Immature natural killer cell (primary cell): ENCODE measurements at regions not wholly inside any gene's neighbourhood (a gene's known extent, or its start where the extent isn't known, plus 50 kb on each side); places are given as distances from the start of the nearest gene placed in this dataset.

Experiments used
- DNase-seq, 3 donors: peaks; one replicate each; pipeline ENCODE4 v3.0.0; 2022; ENCODE audit warnings: mixed read lengths in 1 of 3
- H3K27ac Mint-ChIP-seq, 6 donors: one replicate each; pipeline ENCODE4 v1.8.0; 2020; ENCODE audit warnings: mixed read lengths in 6 of 6, mild to moderate bottlenecking in 5 of 6, inconsistent platforms in 4 of 6, moderate library complexity in 3 of 6
- H3K27me3 Mint-ChIP-seq, 3 donors: one replicate each; pipeline ENCODE4 v1.8.0; 2020 to 2021; ENCODE audit warnings: low read depth in 3 of 3, mild to moderate bottlenecking in 3 of 3, mixed read lengths in 3 of 3, moderate library complexity in 3 of 3, inconsistent platforms in 1 of 3
- H3K36me3 Mint-ChIP-seq, 3 donors: one replicate each; pipeline ENCODE4 v1.8.0; 2020; ENCODE audit warnings: mixed read lengths in 3 of 3, inconsistent platforms in 2 of 3, mild to moderate bottlenecking in 2 of 3
- H3K4me1 Mint-ChIP-seq, 2 donors: one replicate each; pipeline ENCODE4 v1.8.0; 2020; ENCODE audit warnings: inconsistent platforms in 2 of 2, mild to moderate bottlenecking in 2 of 2, mixed read lengths in 2 of 2, moderate library complexity in 1 of 2
- H3K4me3 Mint-ChIP-seq, 5 donors: one replicate each; pipeline ENCODE4 v1.8.0; 2020; ENCODE audit warnings: mild to moderate bottlenecking in 5 of 5, mixed read lengths in 5 of 5, inconsistent platforms in 3 of 5, moderate library complexity in 3 of 5
- H3K9me3 Mint-ChIP-seq, 6 donors: one replicate each; pipeline ENCODE4 v1.8.0; 2020; ENCODE audit warnings: mild to moderate bottlenecking in 6 of 6, mixed read lengths in 6 of 6, inconsistent platforms in 4 of 6, moderate library complexity in 3 of 6

DNA sequence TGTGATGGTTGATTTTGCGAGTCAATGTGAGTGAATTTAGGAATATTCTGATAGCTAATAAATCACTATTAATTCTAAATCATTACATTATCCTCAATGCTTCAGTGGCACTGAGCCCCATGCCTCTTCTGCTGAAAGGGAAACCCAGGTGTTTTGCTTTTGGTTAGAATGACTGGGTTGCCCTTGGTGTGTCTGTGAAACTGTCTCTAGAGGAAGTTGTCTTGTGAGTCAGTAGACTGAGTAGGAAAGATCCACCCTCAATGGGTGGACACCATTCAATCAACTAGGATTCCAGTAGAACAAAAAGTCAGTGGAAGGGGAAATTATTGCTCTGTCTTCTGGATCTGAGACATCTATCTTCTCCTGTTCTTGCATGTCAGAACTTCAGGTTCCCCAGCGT lies 472.4 kb downstream of the ANKRD7 start:
- no peaks in the 10 kb centered on the region for H3K4me1 Mint-ChIP-seq
- no peak overlapping the region for H3K4me3 Mint-ChIP-seq
- H3K27ac Mint-ChIP-seq: no peak overlapping the region
- H3K27me3 Mint-ChIP-seq: no peaks in the 10 kb centered on the region
- DNase-seq: no peak
- peaks cover 0 to 26% (median 21%) of the 10 kb centered on the region in 6 donors for H3K9me3 Mint-ChIP-seq
- H3K36me3 Mint-ChIP-seq: no peaks in the 10 kb centered on the region

DNA sequence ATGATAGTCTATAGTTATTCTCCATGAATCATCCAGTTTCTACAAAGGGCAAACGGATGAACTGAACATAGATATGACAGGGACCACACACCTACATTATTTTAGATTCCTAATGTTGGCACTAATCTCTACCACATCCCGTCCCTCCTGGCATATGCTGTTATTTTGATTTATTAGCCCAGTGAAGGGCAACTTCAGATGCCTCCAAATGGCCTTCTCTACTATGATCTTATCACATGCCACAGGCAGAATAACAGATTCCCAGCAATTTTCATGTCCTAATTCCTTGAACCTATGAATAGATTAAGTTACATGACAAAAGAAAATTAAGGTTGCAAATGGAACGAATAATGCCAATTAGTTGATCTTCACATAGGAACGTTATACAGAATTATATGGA lies 474.7 kb downstream of the ANKRD7 start:
- H3K27me3 Mint-ChIP-seq: no peaks in the 10 kb centered on the region
- DNase-seq: no peak

DNA sequence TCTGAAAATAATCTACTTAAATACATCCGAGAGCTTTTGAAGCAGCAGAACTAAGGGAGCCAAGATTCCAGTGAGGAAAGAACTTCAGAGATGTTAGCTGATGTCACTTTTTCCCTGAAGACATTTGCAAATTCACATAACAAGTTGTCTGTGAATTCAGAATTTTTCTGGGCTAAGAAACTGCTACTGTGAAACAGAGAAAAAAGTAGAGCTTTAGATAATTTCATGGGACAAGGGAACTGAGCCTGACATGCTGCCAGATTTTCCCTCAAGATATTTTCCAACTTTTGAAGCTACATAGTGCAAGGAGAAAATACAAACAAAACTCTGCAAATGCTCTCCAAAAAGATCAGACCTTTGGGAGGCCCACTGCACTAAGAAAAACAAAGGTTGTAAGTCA lies 484.2 kb downstream of the ANKRD7 start:
- no peak for DNase-seq
- no peak overlapping the region for H3K27ac Mint-ChIP-seq
- H3K9me3 Mint-ChIP-seq: peaks cover 0 to 14% (median 7%) of the 10 kb centered on the region in 6 donors
- no peaks in the 10 kb centered on the region for H3K27me3 Mint-ChIP-seq
- no peak overlapping the region for H3K4me3 Mint-ChIP-seq
- no peaks in the 10 kb centered on the region for H3K36me3 Mint-ChIP-seq
- no peaks in the 10 kb centered on the region for H3K4me1 Mint-ChIP-seq

More for the DNA sequence above, 474.7 kb downstream of the ANKRD7 start:
- H3K27ac Mint-ChIP-seq: no peak overlapping the region
- peaks cover 0 to 26% (median 17%) of the 10 kb centered on the region in 6 donors for H3K9me3 Mint-ChIP-seq
- no peaks in the 10 kb centered on the region for H3K36me3 Mint-ChIP-seq
- H3K4me1 Mint-ChIP-seq: no peaks in the 10 kb centered on the region
- no peak overlapping the region for H3K4me3 Mint-ChIP-seq

DNA sequence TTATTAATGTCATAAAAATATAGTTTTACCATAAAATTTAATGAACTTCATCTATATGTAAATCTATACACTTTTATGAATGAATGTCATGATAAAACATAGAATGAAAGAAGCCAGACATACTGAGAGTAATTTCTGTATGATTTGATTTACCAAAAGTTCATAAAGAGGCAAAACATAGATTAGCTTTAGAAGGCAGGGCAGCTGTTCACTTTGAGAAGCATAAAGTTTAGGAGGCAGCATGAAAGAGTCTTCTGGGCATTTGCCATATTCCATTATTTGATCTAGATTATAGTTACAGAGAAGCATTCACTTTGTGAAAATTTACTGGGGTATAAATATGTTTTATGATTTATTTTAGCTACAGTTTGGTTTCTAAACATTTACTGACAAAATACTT lies 487.2 kb downstream of the ANKRD7 start:
- no peak overlapping the region for H3K27ac Mint-ChIP-seq
- DNase-seq: no peak
- H3K36me3 Mint-ChIP-seq: no peaks in the 10 kb centered on the region
- H3K4me1 Mint-ChIP-seq: no peaks in the 10 kb centered on the region
- H3K9me3 Mint-ChIP-seq: peaks cover 0 to 23% (median 5%) of the 10 kb centered on the region in 6 donors
- no peak overlapping the region for H3K4me3 Mint-ChIP-seq
- no peaks in the 10 kb centered on the region for H3K27me3 Mint-ChIP-seq

DNA sequence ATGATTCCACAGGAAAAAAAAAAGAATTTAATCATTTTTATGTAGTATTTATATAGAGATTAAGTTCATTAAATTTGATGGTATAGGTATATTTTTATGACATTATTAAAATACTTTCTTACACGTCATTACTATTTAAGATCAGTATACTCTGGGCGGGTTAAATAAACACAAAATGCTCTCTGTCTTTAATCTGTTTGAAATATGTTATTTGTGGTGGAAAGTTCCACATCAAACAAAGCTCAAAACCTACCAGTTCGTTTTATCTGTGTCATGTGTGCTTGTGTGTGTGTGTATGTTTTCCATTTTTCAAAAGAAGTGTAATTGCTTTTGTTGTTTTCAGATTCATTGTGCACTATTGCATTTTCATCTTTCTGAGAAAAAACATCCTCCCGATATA lies 488.5 kb downstream of the ANKRD7 start:
- no peaks in the 10 kb centered on the region for H3K27me3 Mint-ChIP-seq
- peaks cover 0 to 23% (median 8%) of the 10 kb centered on the region in 6 donors for H3K9me3 Mint-ChIP-seq
- no peaks in the 10 kb centered on the region for H3K4me1 Mint-ChIP-seq
- no peak overlapping the region for H3K27ac Mint-ChIP-seq
- no peaks in the 10 kb centered on the region for H3K36me3 Mint-ChIP-seq
- DNase-seq: no peak
- no peak overlapping the region for H3K4me3 Mint-ChIP-seq

DNA sequence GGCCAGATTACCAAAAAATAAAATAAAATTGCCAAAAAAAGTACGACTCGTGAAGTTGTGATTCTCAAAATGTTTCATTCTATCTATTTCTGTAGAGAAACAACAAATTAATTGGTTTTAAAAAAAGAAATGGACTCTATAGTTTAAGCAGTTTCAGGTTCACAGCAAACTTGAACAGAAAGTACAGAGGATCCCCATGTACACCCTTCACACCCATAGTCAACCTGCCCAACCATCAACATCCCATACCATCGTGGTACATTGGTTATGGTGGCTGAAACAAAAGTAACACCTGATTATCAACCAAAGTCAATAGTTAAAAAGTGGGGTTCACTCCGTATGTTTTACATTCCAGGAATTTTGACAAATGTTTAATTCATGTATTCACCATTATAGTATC lies 496.1 kb downstream of the ANKRD7 start:
- Mint-ChIP-seq H3K36me3 (no peaks in the 10 kb centered on the region), H3K27ac (no peak overlapping the region), H3K4me1 (no peaks in the 10 kb centered on the region), H3K9me3 (peaks cover 2 to 26% (median 10%) of the 10 kb centered on the region in 6 donors), H3K4me3 (no peak overlapping the region), H3K27me3 (no peaks in the 10 kb centered on the region)
- DNase-seq: no peak

DNA sequence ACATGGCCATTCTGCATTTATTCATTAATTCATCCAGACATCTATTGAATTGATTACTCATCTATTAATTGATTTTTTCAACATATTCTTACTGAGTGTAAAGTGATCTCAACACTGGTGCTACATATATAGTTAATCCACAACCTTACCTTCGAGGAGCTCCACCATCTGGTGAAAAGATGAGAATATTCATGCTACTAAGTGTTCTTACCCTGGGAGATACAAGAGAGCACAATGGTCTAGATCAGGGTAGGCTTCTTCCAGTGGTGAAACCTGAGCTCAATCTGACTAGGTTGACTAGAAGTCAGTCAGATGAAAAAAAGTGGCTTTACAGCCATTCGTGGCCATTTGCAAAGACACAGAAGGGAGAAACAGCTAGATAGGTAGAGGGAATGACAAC lies 507.4 kb downstream of the ANKRD7 start:
- H3K27me3 Mint-ChIP-seq: no peaks in the 10 kb centered on the region
- H3K4me3 Mint-ChIP-seq: no peak overlapping the region
- H3K27ac Mint-ChIP-seq: no peak overlapping the region
- no peak for DNase-seq
- H3K36me3 Mint-ChIP-seq: no peaks in the 10 kb centered on the region
- peaks cover 2 to 36% (median 13%) of the 10 kb centered on the region in 6 donors for H3K9me3 Mint-ChIP-seq
- no peaks in the 10 kb centered on the region for H3K4me1 Mint-ChIP-seq

DNA sequence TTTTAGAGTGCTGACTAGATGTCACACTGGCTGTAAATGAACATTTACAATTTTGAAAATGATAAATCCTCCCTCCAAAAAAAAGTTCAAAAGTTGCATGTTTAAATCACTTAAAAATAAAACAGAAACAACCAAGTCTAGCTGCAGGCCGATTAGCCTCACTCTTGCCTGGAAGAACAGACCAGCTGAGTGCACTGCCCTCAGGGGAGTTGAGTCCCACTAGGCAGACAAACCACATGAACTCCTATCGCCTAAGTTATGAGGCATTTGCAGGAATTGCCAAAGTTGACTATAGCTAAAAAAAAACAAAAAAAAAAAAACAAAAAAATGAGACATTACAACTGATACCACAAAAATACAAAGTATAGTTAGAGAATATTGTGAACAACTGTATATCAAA lies 510.0 kb downstream of the ANKRD7 start:
- Mint-ChIP-seq H3K36me3 (no peaks in the 10 kb centered on the region), H3K9me3 (peaks cover 0 to 35% (median 8%) of the 10 kb centered on the region in 6 donors), H3K4me3 (no peak overlapping the region), H3K27me3 (no peaks in the 10 kb centered on the region), H3K4me1 (no peaks in the 10 kb centered on the region), H3K27ac (no peak overlapping the region)
- DNase-seq: no peak

DNA sequence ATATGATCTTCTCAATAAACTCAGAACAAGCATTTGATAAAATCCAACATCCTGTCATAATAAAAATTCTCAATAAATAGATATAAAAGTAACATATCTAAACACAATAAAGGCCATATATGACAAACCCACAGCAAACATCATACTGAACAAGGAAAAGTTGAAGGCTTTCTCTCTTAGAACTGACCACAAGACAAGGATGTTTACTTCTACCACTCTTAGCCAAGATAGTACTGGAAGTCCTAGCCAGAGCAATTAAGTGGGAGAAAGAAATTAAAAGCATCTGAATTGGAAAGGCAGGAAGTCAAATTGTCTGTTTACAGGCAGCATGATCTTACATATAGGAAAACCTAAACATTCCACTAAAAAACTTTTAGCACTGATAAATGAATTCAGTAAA lies 510.9 kb downstream of the ANKRD7 start:
- Mint-ChIP-seq H3K4me1 (no peaks in the 10 kb centered on the region), H3K4me3 (no peak overlapping the region), H3K27ac (no peak overlapping the region), H3K27me3 (no peaks in the 10 kb centered on the region), H3K36me3 (no peaks in the 10 kb centered on the region), H3K9me3 (peaks cover 0 to 44% (median 13%) of the 10 kb centered on the region in 6 donors)
- no peak for DNase-seq

DNA sequence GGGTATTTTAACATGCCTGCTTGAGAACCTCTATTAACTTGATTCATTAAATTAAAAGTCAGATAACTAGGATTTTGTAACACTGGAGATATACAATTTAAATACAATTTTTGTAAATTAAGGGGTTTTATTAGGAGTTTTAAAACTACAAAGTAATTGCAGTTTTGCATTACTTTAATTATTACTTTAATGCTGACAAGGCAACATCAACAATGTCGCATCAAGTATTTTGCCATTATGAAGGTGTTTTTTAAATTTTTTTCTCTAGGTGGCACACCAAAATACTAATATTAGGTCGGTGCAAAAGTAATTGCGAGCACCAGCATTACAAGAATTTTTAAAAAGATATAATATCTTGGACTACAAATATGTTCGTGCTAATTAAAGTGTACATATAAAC lies 513.4 kb downstream of the ANKRD7 start:
- Mint-ChIP-seq H3K36me3 (no peaks in the 10 kb centered on the region), H3K27ac (no peak overlapping the region), H3K9me3 (peaks cover 0 to 53% (median 20%) of the 10 kb centered on the region in 6 donors), H3K4me1 (no peaks in the 10 kb centered on the region), H3K27me3 (no peaks in the 10 kb centered on the region), H3K4me3 (no peak overlapping the region)
- no peak for DNase-seq

DNA sequence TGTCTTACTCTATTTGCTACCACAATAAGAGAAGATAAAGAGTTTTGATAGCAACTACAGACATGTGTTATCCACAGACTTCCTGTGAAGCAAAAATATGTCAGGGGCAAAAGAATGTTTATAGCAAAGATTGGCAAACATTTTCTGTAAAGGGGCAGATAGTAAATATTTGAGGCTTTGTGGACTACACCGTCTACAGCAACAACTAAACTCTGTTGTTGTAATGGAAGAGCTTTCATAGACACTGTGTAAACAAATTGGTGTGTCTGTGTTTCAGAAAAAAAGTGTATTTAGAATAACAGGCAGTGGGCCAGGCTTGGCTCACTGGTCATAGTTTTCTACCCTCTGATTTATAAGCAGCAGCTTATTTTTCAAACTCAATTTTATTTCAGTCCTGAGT lies 521.4 kb downstream of the ANKRD7 start:
- no peak for DNase-seq
- Mint-ChIP-seq H3K27ac (no peak overlapping the region), H3K9me3 (peaks cover 5 to 64% (median 24%) of the 10 kb centered on the region in 6 donors), H3K4me3 (no peak overlapping the region), H3K36me3 (no peaks in the 10 kb centered on the region), H3K27me3 (no peaks in the 10 kb centered on the region), H3K4me1 (no peaks in the 10 kb centered on the region)

DNA sequence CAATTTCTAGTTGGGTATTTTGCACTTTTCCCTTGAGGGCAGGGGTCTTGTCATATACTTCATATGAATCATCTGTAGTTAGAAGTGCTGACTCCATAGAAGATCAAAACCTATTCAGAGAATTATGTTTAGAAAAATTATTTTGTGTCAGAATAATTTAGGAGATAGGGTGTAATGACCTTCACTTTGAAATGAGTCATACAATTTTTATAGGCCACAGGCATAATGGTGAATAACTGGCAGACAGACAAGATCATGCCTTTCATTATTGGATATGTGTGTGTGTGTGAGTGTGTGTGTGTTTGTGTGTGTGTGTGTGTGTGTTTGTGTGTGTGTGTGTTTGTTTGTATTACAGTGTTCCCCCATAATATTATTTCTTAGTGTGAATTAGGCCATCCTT lies 523.0 kb downstream of the ANKRD7 start:
- DNase-seq: no peak
- Mint-ChIP-seq H3K4me1 (no peaks in the 10 kb centered on the region), H3K27ac (no peak overlapping the region), H3K27me3 (no peaks in the 10 kb centered on the region), H3K36me3 (no peaks in the 10 kb centered on the region), H3K9me3 (peaks cover 9 to 62% (median 26%) of the 10 kb centered on the region in 6 donors), H3K4me3 (no peak overlapping the region)

DNA sequence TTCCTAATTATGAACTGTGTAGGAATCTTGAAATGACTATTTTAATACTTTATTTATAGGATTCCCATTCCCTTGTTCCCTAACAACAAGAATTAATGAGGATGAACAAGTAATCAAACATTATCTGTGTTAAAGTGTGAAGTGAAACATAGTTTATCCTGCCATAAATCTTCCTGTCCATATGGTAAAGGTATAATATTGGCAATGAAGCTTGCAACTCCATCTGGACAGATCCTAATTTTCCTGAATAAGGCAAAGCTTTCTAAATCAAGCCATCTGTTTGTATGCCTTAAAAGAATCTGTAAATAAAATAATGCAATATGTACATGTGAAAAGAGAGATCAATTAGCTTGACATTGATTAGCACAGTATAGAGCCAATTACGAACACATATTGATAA lies 529.0 kb downstream of the ANKRD7 start:
- DNase-seq: no peak
- peaks cover 7 to 31% (median 22%) of the 10 kb centered on the region in 6 donors for H3K9me3 Mint-ChIP-seq
- no peak overlapping the region for H3K27ac Mint-ChIP-seq
- H3K4me1 Mint-ChIP-seq: no peaks in the 10 kb centered on the region
- no peaks in the 10 kb centered on the region for H3K36me3 Mint-ChIP-seq
- H3K4me3 Mint-ChIP-seq: no peak overlapping the region
- no peaks in the 10 kb centered on the region for H3K27me3 Mint-ChIP-seq

DNA sequence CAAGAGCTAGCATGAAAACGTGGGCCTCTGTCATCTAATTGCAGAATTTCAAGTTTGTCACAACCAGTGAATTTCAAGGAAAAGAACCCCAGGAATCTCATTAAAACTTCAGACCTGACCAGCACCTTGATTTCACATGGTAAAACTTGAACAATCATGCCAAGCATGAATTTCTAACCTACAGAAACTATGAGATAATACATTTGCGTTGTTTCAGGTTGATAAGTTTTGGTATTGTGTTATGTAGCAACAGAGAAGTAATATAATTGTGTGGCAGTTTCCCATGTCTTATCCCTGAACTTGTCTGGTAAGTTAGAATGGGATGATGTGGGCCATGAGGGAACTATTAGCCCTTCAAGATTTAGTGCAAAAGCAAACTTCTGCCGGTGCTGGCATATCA lies 530.1 kb downstream of the ANKRD7 start:
- Mint-ChIP-seq H3K9me3 (peaks cover 7 to 34% (median 20%) of the 10 kb centered on the region in 6 donors), H3K27me3 (no peaks in the 10 kb centered on the region), H3K4me1 (no peaks in the 10 kb centered on the region), H3K4me3 (no peak overlapping the region), H3K27ac (no peak overlapping the region), H3K36me3 (no peaks in the 10 kb centered on the region)
- DNase-seq: no peak

DNA sequence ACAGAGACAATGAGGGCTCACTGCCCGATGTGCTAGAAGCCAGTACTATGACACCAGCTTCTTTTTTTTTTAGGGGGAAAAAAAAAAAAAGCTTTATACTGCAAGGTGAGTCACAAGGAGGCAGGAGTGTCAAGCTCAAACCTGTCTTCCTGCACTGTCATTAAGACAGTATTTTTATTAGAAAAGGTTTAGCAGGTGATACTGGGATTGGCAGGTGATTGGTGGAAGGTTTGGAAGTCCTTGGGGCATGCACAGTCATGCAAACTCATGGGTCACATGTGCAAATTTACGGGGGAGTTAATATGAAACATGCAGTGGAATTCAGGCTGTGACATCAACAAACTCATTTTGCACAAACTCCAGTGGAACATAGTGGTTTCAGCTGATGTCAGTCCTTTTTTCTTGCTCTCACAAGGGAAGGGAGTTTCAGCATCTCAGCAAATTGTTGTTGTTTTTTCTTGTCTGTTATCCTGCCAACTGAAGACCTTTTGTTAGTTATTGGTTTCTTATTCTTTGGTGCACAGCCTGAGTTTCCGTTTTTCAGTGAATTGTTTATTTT lies 530.6 kb downstream of the ANKRD7 start:
- H3K4me1 Mint-ChIP-seq: no peaks in the 10 kb centered on the region
- DNase-seq: no peak
- H3K36me3 Mint-ChIP-seq: no peaks in the 10 kb centered on the region
- H3K27ac Mint-ChIP-seq: no peak overlapping the region
- no peak overlapping the region for H3K4me3 Mint-ChIP-seq
- H3K9me3 Mint-ChIP-seq: peaks cover 7 to 34% (median 20%) of the 10 kb centered on the region in 6 donors
- H3K27me3 Mint-ChIP-seq: no peaks in the 10 kb centered on the region
